Fibroblast of lung (primary cell): ENCODE measurements at regions not wholly inside any gene's neighbourhood (a gene's known extent, or its start where the extent isn't known, plus 50 kb on each side); places are given as distances from the start of the nearest gene placed in this dataset.

Source experiments
- DNase-seq, 2 donors: peaks; one replicate each; pipeline versions ENCODE4 v3.0.0 to v3.0.0-alpha.2; 2010; ENCODE audit warnings: low read depth in 2 of 2
- H2AFZ ChIP-seq: 2 replicates; pipeline ENCODE4 v1.5.1; 2012; ENCODE audit warnings: low read length, control low read depth, inconsistent platforms
- H3K27ac ChIP-seq: 2 replicates; pipeline ENCODE4 v1.5.1; 2011; ENCODE audit warnings: low read length, control low read depth; ENCODE audit not compliant: insufficient read depth
- H3K27me3 ChIP-seq: 2 replicates; pipeline ENCODE4 v1.5.1; 2011; ENCODE audit warnings: mild to moderate bottlenecking, low read length; ENCODE audit not compliant: control insufficient read depth, insufficient read depth
- H3K36me3 ChIP-seq: 2 replicates; pipeline ENCODE4 v1.5.1; 2011; ENCODE audit warnings: low read length; ENCODE audit not compliant: control insufficient read depth, insufficient read depth
- H3K4me1 ChIP-seq: 2 replicates; pipeline ENCODE4 v1.5.1; 2011; ENCODE audit warnings: low read length; ENCODE audit not compliant: control insufficient read depth, insufficient read depth; ENCODE audit errors: extremely low read depth
- H3K4me2 ChIP-seq: 2 replicates; pipeline ENCODE4 v1.5.1; 2011; ENCODE audit warnings: low read length, control low read depth; ENCODE audit not compliant: insufficient read depth; ENCODE audit errors: extremely low read depth
- H3K4me3 ChIP-seq, 4 experiments: fragments of 200-600 bp in 1 of 4; sonication (generic) in 1 of 4; replicated peaks in 1 of 4; 2 replicates each; pipeline ENCODE4 v1.5.1; 2011 to 2016; ENCODE audit warnings: low read length in 4 of 4, low read depth in 3 of 4, mild to moderate bottlenecking in 3 of 4, control low read depth in 2 of 4, inconsistent platforms in 1 of 4, mixed read lengths in 1 of 4; ENCODE audit not compliant: insufficient read depth in 1 of 4; ENCODE audit errors: control extremely low read depth in 1 of 4
- H3K79me2 ChIP-seq: 2 replicates; pipeline ENCODE4 v1.5.1; 2012; ENCODE audit warnings: mild to moderate bottlenecking, low read length, inconsistent platforms; ENCODE audit not compliant: control insufficient read depth, insufficient read depth
- H3K9ac ChIP-seq: 2 replicates; pipeline ENCODE4 v1.5.1; 2011; ENCODE audit warnings: mild to moderate bottlenecking, low read length, control low read depth; ENCODE audit not compliant: insufficient read depth
- H3K9me3 ChIP-seq: 2 replicates; pipeline ENCODE4 v1.5.1; 2012; ENCODE audit warnings: low read depth, low read length; ENCODE audit not compliant: control insufficient read depth, insufficient read depth
- H4K20me1 ChIP-seq: 2 replicates; pipeline ENCODE4 v1.5.1; 2011; ENCODE audit warnings: low read length; ENCODE audit not compliant: control insufficient read depth, insufficient read depth; ENCODE audit errors: extremely low read depth
- EZH2 ChIP-seq: IDR thresholded peaks from 2 replicates; pipeline ENCODE4 v1.5.1; 2012; ENCODE audit warnings: low read length, control low read depth, mild to moderate bottlenecking; ENCODE audit errors: missing control alignments
- TF ChIP-seq, protein P1 (sequence below), 2 donors: IDR thresholded peaks in 1 of 2; conservative IDR thresholded peaks in 1 of 2; 1 replicate in 1 of 2; 2 replicates in 1 of 2; pipeline ENCODE4 v1.5.1; 2011 to 2012; ENCODE audit warnings: low read length in 2 of 2, control low read depth in 1 of 2, inconsistent platforms in 1 of 2, low read depth in 1 of 2, mild to moderate bottlenecking in 1 of 2

- H2AFZ ChIP-seq: no peak overlapping the region
- H3K4me2 ChIP-seq: no peak overlapping the region
- no peaks in the 10 kb centered on the region for H3K79me2 ChIP-seq
- TF ChIP-seq, protein P1, sequence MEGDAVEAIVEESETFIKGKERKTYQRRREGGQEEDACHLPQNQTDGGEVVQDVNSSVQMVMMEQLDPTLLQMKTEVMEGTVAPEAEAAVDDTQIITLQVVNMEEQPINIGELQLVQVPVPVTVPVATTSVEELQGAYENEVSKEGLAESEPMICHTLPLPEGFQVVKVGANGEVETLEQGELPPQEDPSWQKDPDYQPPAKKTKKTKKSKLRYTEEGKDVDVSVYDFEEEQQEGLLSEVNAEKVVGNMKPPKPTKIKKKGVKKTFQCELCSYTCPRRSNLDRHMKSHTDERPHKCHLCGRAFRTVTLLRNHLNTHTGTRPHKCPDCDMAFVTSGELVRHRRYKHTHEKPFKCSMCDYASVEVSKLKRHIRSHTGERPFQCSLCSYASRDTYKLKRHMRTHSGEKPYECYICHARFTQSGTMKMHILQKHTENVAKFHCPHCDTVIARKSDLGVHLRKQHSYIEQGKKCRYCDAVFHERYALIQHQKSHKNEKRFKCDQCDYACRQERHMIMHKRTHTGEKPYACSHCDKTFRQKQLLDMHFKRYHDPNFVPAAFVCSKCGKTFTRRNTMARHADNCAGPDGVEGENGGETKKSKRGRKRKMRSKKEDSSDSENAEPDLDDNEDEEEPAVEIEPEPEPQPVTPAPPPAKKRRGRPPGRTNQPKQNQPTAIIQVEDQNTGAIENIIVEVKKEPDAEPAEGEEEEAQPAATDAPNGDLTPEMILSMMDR (conservative IDR thresholded peaks at IDR 0.05 in 1 of 2, IDR thresholded peaks at IDR 0.05 in 1 of 2; ENCODE audit: low read depth in 1 of 2, low read length in 2 of 2): no peak
- no peak for TF ChIP-seq EZH2
- H3K27me3 ChIP-seq: no peaks in the 10 kb centered on the region
- H3K36me3 ChIP-seq: no peaks in the 10 kb centered on the region
- H3K9me3 ChIP-seq: peaks cover 2% of the 10 kb centered on the region
- no peak overlapping the region for H3K9ac ChIP-seq
- no peaks in the 10 kb centered on the region for H3K4me1 ChIP-seq
- DNase-seq: no peak
- no peak overlapping the region for H3K27ac ChIP-seq
- H4K20me1 ChIP-seq: no peaks in the 10 kb centered on the region
- H3K4me3 ChIP-seq: no peak overlapping the region
These were observed 222.9 kb upstream of the AJAP1 start for GRCh38 chr1:4431491-4431890.

GRCh38 chr1:4433075-4433474, 221.3 kb upstream of the AJAP1 start:
- Histone ChIP-seq H3K4me2 (no peak overlapping the region), H3K4me3 (no peak overlapping the region), H2AFZ (no peak overlapping the region), H3K9ac (no peak overlapping the region), H3K9me3 (no peaks in the 10 kb centered on the region), H4K20me1 (no peaks in the 10 kb centered on the region), H3K79me2 (no peaks in the 10 kb centered on the region), H3K4me1 (no peaks in the 10 kb centered on the region), H3K27ac (no peak overlapping the region), H3K36me3 (no peaks in the 10 kb centered on the region), H3K27me3 (no peaks in the 10 kb centered on the region)
- TF ChIP-seq, protein P1 (conservative IDR thresholded peaks at IDR 0.05 in 1 of 2, IDR thresholded peaks at IDR 0.05 in 1 of 2; ENCODE audit: low read depth in 1 of 2, low read length in 2 of 2): no peak
- TF ChIP-seq EZH2: no peak
- DNase-seq: no peak

DNA sequence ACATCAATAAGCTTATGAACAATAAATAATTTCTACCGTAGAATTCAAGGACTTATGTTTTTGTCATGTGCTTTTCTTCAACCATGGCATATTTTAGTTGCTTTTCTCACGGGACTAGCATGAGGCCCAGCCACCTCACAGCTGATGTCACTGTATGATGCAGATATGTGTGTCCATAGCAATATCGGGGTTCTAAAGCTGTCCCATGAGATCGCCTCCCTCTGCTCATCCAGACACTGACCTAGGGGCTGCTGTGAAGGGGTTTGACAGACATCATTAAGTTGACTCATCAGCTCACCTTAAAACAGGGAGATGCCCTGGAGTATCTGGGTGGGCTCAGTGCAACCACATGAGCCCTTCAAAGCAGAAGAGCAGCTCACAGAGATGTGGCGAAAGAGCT, 210.3 kb upstream of the AJAP1 start:
- no peak overlapping the region for H3K4me3 ChIP-seq
- no peaks in the 10 kb centered on the region for H3K36me3 ChIP-seq
- no peaks in the 10 kb centered on the region for H4K20me1 ChIP-seq
- no peaks in the 10 kb centered on the region for H3K9me3 ChIP-seq
- no peaks in the 10 kb centered on the region for H3K4me1 ChIP-seq
- H3K79me2 ChIP-seq: no peaks in the 10 kb centered on the region
- no peak for TF ChIP-seq EZH2
- TF ChIP-seq, protein P1 (conservative IDR thresholded peaks at IDR 0.05 in 1 of 2, IDR thresholded peaks at IDR 0.05 in 1 of 2; ENCODE audit: low read depth in 1 of 2, low read length in 2 of 2): no peak
- DNase-seq: no peak
- no peak overlapping the region for H3K27ac ChIP-seq
- H3K27me3 ChIP-seq: no peaks in the 10 kb centered on the region
- no peak overlapping the region for H3K9ac ChIP-seq
- no peak overlapping the region for H3K4me2 ChIP-seq
- no peak overlapping the region for H2AFZ ChIP-seq
